GM18873 (cell line): ENCODE measurements at regions not wholly inside any gene's neighbourhood (a gene's known extent, or its start where the extent isn't known, plus 50 kb on each side); places are given as distances from the start of the nearest gene placed in this dataset.

Experiments
- ATAC-seq: cut with Tn5 transposase; IDR thresholded peaks from one replicate; pipeline ENCODE4 v1.9.1; 2021; ENCODE audit warnings: mild to moderate bottlenecking, moderate library complexity, moderate number of reproducible peaks; ENCODE audit not compliant: unreplicated experiment, low FRiP score

DNA sequence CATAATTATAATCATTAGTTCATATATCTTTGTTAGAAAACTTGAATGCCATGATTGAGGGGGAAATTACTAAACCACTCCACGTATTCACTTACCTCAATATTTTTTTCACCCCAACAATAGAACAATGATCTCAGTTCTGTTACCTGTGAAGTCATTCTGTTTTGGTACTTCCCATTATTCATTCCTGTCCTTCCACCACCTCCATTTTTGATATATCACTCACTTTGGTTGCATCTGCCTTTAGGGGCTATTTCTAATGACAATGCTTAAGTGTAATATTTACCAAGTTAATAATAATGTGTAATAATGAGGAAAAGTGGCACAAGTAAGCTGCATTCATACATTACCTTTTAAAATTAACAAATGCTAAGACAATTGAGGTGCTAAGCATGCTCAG, 218.4 kb downstream of the SPATA31D1 start:
- ATAC-seq = no peak

DNA sequence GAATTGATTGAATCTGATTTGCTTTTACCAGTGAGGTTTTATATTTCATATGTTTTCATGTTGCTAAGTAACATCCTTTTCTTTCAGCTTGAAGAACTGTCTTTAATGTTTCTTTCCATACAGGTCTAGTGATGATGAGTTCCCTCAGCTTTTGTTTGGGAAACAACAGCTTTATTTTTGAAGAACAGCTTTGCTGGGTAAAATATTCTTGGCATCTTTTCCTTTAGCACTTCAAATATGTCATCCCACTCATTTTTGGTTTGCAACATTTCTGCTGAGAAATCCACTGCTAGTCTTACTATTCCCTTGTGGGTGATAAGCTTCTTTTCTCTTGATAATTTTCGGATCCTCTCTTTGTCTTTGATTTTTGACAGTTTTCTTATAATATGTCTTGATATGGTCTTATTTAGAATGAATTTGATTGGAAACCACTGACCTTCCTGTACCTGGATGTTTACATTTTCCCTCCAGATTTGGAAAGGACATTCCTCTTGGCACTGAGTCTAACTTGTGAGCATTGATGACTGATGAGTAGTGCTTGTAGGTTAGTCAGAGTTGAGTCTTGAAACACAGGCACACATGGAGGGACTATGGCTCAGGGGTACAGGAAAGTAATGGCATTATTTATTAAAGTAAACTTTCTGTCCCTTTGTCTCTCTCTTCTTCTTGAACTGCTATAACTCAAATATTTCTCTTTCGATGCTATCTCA, 220.3 kb downstream of the SPATA31D1 start:
- ATAC-seq = no peak

DNA sequence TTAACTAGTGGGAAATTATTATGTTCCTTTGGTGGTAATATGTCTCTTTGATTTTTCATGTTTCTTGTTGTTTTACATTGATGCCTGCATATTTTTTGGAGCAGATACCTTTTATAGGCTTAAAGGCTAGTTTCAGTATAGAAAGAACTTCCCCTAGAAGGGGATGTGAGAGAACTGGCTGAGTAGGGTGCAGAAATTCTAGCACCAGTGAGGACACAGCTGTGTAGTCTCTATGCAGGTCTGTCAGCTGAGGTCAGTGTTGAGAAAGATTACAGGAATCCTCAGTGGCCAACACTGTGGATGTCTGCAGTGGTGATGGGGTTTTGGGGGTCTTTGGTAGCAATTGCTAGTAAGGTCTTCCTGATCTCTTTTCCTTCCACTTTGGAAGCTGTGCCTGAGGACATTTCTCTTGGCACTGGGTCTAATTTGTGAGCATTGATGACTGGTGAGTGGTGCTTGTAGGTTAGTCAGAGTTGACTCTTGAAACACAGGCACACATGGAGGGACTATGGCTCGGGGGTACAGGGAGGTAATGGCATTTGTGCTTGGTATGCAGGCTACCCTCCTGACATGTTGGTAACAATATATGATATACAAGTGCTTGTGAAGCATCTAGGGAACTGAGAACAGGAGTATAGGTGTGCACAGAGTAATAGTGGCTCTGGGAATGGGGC, 221.4 kb downstream of the SPATA31D1 start:
- ATAC-seq = no peak

DNA sequence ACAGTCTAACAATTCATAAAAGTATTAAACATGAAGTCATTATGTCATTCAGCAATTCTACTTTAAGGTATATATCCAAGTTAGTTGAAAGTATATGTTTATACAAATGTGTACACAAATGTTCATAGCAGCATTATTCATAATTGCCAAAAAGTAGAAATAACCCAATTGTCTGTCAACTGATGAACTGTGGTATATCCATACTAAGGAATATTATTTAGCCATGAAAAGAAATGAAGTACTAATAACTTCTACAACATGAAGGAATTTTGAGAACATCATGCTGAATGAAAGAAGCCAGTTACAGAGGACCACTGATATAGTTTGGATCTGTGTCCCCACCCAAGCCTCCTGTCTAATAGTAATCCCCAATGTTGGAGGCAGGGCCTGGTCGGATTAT, 224.3 kb downstream of the SPATA31D1 start:
- ATAC-seq = no peak

DNA sequence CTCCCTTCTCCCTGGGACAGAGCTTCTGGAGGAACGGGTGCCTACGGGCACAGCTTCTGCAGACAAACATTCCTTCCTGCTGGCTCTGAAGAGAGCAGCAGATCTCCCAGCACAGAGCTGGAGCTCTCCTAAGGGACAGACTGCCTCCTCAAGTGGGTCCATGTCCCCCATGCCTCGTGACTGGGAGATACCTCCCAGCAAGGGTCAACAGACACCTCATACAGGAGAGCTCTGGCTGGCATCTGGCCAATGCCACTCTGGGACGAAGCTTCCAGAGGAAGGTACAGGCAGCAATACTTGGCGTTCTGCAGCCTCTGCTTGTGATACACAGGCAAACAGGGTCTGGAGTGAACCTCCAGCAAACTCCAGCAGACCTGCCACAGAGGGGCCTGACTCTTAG, 227.9 kb downstream of the SPATA31D1 start:
- no peak for ATAC-seq

DNA sequence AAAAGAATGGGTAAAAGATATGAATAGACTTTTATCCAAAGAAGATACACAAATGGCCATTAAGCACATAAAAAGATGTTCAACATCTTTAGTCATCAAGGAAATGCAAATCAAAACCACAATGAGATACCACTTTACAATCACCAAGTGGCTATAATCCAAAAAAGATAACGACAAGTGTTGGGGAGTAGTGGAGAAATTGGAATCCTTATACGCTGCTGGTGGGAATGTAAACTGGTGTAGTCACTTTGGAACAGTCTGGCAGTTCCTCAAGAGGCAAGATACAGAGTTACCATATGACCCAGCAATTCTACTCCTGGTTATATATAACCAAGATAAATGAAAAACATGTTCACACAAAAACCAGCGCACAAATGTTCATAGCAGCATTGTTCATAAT, 234.9 kb downstream of the SPATA31D1 start:
- no peak for ATAC-seq

DNA sequence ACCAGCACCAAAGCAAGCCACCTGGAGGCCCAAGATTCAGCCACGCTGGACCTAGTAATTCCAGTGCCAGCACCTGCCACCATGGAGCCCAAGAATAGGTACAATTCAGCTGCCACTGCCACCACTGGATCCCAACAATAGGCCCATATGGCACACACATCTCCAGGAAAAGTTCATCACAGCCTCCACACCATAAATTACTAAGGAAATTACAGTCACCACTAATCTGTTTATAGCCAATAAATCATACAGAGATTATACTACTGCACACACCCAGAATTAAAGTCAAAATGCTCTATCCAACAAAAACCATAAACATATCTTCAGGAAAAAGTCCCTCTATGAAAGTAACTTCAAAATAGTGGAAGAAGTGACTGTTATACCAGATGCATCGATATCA, 242.8 kb downstream of the SPATA31D1 start:
- no peak for ATAC-seq

DNA sequence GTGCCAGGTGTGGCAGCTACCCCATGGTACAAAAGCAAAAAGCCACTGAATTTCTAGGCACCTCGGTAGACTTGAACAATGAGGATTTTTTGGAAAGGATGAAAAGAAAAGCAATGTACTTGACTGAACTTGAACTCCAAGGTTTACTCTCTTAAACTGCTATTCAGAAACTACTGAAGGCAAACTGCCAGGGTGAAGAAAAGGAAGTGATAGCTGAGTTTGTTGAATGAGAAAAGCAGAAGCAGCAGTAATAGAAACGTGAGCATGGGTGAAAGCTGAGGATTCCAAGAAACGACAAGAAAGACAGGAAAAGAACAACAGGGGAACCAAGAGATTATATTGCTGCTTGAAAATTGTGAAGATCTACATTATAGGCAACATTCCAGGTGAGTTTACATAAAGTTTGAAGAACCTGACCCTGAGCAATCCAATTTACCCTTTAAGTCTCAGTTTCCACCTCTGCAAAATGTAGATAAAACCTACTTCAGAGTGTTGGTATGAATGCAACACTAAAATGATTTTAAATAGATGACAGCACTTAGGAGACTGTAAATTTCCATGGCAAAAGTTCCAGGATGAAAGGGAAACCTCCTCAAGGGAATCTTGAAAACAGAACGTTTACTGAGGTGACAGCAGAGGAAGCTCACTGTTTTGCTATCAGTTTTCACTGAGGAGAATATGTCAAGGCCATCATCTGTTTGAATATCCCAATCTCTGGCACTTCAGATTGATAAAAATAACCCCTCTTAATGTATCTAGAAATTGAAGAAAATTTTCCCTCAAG, 245.8 kb downstream of the SPATA31D1 start:
- ATAC-seq = no peak

DNA sequence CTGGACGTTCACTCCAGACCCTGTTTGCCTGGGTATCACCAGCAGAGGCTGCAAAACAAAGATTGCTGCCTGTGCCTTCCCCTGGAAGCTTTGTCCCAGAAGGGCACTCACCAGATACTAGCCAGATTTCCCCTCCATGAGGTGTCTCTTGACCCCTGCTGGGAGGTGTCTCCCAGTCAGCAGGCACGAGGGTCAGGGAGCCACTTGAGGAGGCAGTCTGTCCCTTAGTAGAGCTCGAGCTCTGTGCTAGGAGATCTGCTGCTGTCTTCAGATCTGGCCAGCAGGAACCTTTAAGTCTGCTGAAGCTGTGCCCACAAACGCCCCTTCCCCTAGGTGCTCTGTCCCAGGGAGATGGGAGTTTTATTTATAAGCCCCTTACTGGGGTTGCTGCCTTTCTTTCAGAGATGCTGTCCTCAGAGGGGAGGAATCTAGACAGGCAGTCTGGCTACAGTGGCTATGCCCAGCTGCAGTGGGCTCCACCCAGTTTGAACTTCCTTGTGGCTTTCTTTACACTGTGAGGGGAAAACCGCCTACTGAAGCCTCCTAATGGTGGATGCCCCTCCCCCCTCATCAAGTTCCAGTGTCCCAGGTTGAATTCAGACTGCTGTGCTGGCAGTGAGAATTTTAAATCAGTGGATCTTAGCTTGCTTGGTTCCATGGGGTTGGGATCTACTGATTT, 253.9 kb downstream of the SPATA31D1 start:
- ATAC-seq = no peak

DNA sequence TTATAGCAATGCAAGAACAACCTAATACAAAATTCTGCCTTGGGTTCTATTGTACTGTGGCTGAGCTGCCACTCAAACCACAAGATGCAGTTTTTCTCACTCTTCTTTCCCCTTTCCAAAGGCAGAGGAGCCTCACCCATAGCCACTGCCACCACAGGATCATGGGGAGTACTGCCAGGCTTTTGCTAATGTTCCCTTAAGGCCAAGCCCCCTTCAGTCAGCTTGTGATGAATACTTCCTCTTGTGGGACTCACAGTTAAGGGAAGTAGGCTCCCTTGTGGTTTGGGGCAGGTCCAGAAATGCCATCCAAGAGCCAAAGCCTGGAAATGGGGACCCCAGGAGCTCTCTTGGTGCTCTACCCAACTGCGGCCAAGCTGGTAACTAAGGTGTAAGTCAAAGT, 258.7 kb downstream of the SPATA31D1 start:
- ATAC-seq = no peak

DNA sequence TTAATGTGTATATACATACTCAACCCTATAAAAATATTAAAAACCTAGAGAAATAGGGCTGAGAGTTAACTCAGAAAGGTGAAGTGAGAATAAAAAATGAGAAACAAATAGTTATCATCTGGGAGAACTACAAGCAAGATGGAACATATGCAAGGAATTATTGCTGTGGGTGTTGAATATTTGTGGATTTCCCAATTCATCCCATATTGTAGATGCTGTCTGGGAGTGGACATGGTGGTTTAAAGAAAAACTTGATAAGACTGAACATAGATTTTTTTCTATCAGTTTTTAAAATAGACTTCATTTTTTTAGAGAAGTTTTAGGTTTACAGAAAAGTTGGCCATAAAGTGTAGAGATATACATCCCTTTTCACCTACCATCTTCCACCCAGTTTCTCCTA, 263.5 kb downstream of the SPATA31D1 start:
- ATAC-seq = no peak

DNA sequence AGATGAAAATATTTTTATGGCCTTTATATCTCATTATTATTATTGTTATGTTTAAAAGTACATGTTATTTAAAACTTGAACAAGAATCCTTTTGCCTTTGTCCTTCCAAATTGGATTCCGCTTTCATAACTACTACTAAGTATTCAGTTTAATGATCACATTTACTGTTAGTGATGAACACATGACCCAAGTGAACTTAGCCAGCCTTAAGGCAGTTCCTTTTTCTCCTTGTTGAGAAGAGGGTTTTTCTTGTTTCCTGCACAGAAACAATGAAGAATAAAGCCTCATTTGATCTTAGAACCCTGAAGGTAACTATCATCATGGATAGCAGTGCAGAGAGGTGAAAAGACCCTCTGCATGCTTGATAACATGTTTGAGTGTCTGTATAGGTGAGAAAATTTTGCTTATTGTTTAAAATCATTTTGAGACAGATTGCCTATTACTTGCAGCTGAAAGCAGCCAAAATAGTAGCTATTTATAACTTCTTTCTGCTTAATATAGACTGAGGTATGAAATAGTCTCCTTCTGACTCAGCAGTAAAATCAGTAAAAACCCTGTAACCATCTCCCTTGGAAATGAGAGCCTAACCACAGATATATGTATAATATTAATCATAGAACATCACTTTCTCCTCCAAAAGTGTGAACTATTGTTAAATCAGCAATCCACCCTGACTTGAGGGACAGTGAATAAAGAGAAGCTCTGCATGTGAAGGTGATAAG, 266.2 kb downstream of the SPATA31D1 start:
- ATAC-seq = no peak

DNA sequence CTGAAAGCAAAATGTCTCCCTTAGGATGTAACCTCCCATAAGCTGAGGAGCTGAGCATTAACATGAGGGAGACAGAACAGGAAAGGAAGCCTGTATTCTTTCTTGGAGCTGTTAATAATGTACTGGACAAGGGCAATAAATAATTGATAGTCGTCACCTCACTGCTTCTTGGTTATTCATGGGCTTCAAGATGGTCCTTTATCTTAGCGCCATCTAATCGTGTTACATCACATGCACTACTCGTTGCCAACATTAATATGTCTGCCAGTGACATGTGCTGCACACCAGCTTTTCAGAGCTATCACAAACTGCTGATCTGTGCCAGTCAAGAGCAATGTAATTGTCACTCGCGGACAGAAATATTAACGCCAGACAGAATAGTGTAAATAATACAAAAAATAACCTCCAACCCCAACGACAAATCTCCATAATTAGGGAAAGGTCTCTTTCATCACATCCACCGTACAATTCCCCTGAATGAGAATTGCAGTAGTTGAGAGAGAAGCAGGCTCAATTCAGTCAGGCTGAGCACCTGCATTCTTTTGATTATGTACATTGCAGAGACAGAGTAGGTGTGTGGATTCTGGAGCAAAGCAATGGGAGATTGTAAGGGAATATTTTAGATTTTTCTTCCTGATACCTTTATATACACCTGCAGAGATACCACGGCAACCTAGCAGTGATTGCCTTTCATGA, 267.1 kb downstream of the SPATA31D1 start:
- ATAC-seq = no peak

DNA sequence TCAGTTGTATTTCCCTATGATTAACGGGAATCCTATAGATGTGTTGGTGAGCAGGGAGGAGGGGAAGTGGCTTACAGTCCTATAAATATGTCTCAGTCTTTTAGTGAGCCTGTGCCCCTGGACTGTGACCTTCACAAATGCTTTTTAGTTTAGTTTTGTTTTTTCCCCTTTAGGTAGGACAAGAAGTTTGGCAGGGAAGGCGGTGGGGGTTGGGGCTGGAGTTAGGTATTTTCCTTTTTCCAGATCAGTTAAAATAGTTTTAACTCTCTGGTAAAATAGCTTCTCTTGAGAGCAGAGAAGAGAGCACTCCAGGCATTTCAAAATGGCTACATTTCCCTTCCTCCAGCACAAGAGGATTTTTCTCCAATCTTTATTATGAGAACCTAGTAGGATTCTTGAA, 272.1 kb downstream of the SPATA31D1 start:
- no peak for ATAC-seq

DNA sequence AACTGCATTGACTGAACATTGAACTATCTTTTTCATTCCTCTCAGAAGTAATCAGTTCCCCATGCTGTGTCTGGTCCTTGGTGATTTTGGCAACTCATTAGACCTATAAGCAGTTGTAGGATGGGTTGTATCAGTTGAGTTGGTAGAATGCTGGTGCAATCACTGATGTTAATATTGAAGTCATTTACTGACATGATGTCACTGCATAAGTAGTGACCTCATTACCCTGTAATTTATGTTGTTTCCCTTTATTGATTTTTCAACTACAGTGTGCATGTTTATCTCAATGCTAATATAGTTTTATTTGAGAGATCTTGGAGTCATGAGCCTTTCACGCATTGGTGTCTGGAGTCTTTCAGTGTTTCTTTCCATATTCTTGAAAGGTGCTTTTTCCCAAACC, 275.0 kb downstream of the SPATA31D1 start:
- ATAC-seq = no peak

DNA sequence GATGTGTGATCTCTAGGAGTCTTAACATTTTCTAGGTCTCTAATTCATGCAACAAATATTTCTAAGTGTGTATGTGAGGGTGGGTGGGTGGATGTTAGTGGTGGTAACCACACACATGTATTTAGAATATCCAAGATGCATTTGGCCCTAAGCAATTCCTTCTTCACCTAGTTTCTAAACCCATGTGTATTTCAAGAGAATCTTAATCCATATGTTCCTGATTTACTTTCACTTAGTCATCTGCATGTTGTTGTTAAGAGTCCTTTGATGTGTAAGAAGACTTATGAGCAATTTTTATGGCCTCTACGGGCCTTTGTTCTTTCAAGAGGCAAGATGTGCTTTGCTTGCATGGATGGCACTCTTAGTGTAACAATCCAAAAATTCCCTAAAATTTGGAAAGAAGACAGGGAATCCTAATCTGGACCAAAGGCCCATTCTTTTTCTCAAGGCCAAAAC, 282.6 kb downstream of the SPATA31D1 start:
- no peak for ATAC-seq

DNA sequence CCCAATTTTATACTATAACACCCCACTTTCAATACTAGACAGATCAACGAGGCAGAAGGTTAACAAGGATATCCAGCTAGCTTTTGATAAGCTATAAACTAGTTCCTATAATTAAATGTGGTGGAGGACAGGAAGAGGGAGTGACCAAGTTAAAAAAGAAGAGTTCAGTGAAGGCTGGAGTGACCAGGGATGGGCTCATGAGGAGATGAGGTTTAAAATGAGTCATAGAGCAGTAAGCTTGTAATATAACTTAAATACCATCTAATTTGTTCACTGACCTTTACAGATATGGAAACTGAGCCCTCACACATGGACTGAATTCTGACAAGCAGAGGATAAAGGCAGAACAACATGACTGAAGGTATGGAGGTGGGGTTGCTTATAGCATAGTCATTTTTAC, 284.5 kb downstream of the SPATA31D1 start:
- ATAC-seq = no peak

DNA sequence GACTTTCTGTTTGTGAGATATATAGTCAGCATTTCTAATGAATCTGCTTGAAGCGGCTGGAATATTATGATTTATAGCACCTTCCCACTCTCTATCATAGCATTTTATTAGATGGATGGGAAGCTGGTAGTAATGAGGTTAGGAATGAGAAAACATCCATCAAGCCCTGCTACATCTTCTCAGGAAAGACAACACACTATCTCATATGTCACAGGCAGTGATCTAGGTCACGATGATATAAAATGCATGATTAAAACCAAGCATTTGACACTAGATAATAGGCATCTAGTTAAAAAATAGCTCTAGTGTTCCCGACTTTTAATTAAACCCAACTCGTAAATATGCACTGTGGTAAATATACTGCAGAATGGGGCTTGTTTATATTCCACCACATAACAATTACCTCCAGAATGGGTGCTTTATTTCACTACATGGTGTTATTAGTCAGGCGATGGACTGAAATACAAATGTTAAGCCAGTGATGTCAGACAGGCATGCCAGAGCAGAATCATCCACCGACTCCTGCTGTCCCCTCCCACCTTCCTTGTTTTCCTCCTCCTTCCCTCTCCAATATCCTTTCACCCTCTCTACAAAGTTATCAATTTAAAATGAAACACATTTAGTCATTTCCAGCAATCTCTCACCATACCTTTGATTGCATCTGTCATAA, 286.8 kb downstream of the SPATA31D1 start:
- ATAC-seq = no peak

DNA sequence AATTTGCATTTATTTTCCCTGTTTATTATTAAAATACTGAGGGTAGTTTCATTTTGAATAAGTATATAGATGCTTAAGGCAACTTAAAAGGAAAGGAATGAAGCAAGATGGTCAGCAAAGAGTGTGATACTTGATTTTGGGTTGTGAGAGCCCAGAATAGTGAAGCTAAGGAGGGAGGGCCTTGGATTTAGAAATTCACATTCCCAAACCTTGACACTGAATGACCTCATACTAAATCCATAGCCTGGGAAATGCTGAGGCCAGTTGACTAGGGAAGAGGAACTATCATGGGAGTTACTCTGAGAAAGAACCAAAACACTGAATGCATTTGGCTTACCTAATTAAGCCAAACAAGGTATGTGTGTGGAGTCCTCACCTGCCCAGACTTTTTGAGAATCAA, 292.5 kb downstream of the SPATA31D1 start:
- ATAC-seq = no peak
